Loucy (cell line): ENCODE measurements at regions not wholly inside any gene's neighbourhood (a gene's known extent, or its start where the extent isn't known, plus 50 kb on each side); places are given as distances from the start of the nearest gene placed in this dataset.

Experiments used
- H2AFZ ChIP-seq: fragments of 200-600 bp; sonication (generic); 2 replicates; pipeline ENCODE4 v1.6.0; 2016; ENCODE audit warnings: antibody characterized with exemption, mild to moderate bottlenecking, low read length, moderate library complexity
- H3F3A ChIP-seq: fragments of 200-600 bp; 2 replicates; pipeline ENCODE4 v1.6.0; 2016; ENCODE audit warnings: antibody characterized with exemption, low read depth, mild to moderate bottlenecking
- H3K27me3 ChIP-seq: fragments of 200-600 bp; sonication (generic); 2 replicates; pipeline ENCODE4 v1.6.1; 2014; ENCODE audit warnings: low read length, mild to moderate bottlenecking; ENCODE audit not compliant: insufficient read depth, poor library complexity, severe bottlenecking
- H3K36me3 ChIP-seq: fragments of 200-600 bp; sonication (generic); 2 replicates; pipeline ENCODE4 v1.6.1; 2016; ENCODE audit warnings: low read length; ENCODE audit not compliant: insufficient read depth
- H3K4me1 ChIP-seq: fragments of 200-600 bp; sonication (generic); 2 replicates; pipeline ENCODE4 v1.5.1; 2014; ENCODE audit warnings: low read length, mild to moderate bottlenecking; ENCODE audit not compliant: insufficient read depth, poor library complexity, severe bottlenecking
- H3K4me2 ChIP-seq: fragments of 200-600 bp; sonication (generic); 2 replicates; pipeline ENCODE4 v1.6.0; 2014; ENCODE audit warnings: antibody characterized with exemption, low read length, low read depth, mild to moderate bottlenecking; ENCODE audit not compliant: poor library complexity, severe bottlenecking
- H3K4me3 ChIP-seq: fragments of 200-600 bp; sonication (generic); 2 replicates; pipeline ENCODE4 v1.5.1; 2014; ENCODE audit warnings: low read length, mild to moderate bottlenecking, mixed read lengths; ENCODE audit not compliant: poor library complexity, severe bottlenecking
- H3K79me2 ChIP-seq: fragments of 200-600 bp; sonication (generic); 2 replicates; pipeline ENCODE4 v1.6.1; 2014; ENCODE audit warnings: low read length; ENCODE audit not compliant: insufficient read depth
- H3K9ac ChIP-seq: fragments of 200-600 bp; sonication (generic); 2 replicates; pipeline ENCODE4 v1.6.0; 2014; ENCODE audit warnings: mild to moderate bottlenecking, low read depth, low read length, moderate library complexity; ENCODE audit not compliant: poor library complexity, severe bottlenecking
- H3K9me2 ChIP-seq: fragments of 200-600 bp; sonication (generic); replicated peaks from 2 replicates; pipeline ENCODE4 v1.6.1; 2016; ENCODE audit warnings: low read depth, low read length, mixed read lengths
- H3K9me3 ChIP-seq: fragments of 200-600 bp; sonication (generic); 2 replicates; pipeline ENCODE4 v1.6.1; 2014; ENCODE audit warnings: mild to moderate bottlenecking, antibody characterized with exemption, low read length, low read depth; ENCODE audit not compliant: insufficient read depth
- H4K20me1 ChIP-seq: fragments of 200-600 bp; sonication (generic); 2 replicates; pipeline ENCODE4 v1.6.0; 2014; ENCODE audit warnings: antibody characterized with exemption, low read length, mild to moderate bottlenecking; ENCODE audit not compliant: insufficient read depth, poor library complexity, severe bottlenecking
- CTCF ChIP-seq: fragments of 200-600 bp; sonication (generic); conservative IDR thresholded peaks from 2 replicates; pipeline ENCODE4 v1.5.1; 2014; ENCODE audit warnings: mild to moderate bottlenecking, antibody characterized with exemption, low read length
- EZH2phosphoT487 ChIP-seq: fragments of 200-600 bp; IDR thresholded peaks from 2 replicates; pipeline ENCODE4 v1.6.1; 2018; ENCODE audit warnings: antibody characterized with exemption, mild to moderate bottlenecking, moderate library complexity, borderline replicate concordance

- Histone ChIP-seq H4K20me1 (no peaks in the 10 kb centered on the region), H3K9me2 (no peaks in the 10 kb centered on the region), H3K4me1 (no peaks in the 10 kb centered on the region), H3F3A (no peaks in the 10 kb centered on the region), H3K4me3 (no peak overlapping the region), H3K9ac (no peak overlapping the region), H3K36me3 (no peaks in the 10 kb centered on the region), H3K9me3 (no peaks in the 10 kb centered on the region), H3K27me3 (no peaks in the 10 kb centered on the region), H3K4me2 (no peak overlapping the region), H3K79me2 (no peaks in the 10 kb centered on the region), H2AFZ (no peak overlapping the region)
- TF ChIP-seq CTCF, result no peak
- TF ChIP-seq EZH2phosphoT487, result no peak
Measured at GRCh38 chr4:126470862-126471261, 1156.1 kb downstream of the FAT4 start.

DNA sequence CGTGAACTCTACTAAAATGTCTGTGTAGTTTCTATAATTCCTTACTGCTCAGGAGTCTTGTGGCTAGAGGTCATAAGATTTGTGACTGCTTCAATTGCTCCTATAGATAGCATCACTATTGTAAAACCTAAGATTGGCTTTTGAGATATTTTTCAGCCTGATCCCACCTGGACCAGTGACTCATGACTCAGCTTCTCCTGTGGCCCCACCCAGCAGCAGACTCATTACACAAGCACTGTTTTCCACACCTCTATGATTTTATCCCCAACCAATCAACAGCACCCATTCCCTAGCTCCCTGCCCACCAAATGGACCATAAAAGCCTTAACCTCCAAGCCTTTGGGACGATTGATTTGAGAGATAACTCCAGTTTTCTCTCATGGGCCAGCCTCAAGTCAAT lies 1157.0 kb upstream of the INTU start:
- TF ChIP-seq EZH2phosphoT487, result no peak
- TF ChIP-seq CTCF, result no peak
- Histone ChIP-seq H3K4me3 (no peak overlapping the region), H3K9ac (no peak overlapping the region), H3F3A (no peaks in the 10 kb centered on the region), H3K4me1 (no peaks in the 10 kb centered on the region), H3K9me3 (no peaks in the 10 kb centered on the region), H4K20me1 (no peaks in the 10 kb centered on the region), H3K9me2 (no peaks in the 10 kb centered on the region), H3K36me3 (no peaks in the 10 kb centered on the region), H3K4me2 (no peak overlapping the region), H3K27me3 (no peaks in the 10 kb centered on the region), H2AFZ (no peak overlapping the region), H3K79me2 (no peaks in the 10 kb centered on the region)

DNA sequence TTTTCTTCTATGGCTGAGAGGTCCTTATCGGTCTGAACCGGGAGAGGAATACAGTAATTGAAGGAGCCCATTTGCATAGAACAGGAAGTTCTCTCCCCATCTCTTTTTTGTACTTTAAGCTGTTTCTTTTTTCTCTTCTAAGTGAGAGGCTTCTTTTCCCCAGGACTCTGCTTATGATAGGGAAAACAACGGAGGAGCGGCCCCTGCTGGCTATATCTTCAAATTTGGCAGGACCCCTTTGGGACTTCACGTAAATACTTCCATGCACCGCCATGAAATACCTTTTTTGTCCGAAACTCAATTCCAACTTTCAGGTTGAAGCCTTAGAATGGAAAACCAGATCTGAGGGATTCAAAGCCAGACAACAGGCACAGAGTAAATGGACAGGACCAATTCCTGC lies 1153.0 kb upstream of the INTU start:
- Histone ChIP-seq H3K4me3 (no peak overlapping the region), H3K9me3 (no peaks in the 10 kb centered on the region), H3K79me2 (no peaks in the 10 kb centered on the region), H4K20me1 (no peaks in the 10 kb centered on the region), H3F3A (no peaks in the 10 kb centered on the region), H3K9me2 (no peaks in the 10 kb centered on the region), H3K36me3 (no peaks in the 10 kb centered on the region), H3K27me3 (no peaks in the 10 kb centered on the region), H3K9ac (no peak overlapping the region), H3K4me1 (no peaks in the 10 kb centered on the region), H2AFZ (no peak overlapping the region), H3K4me2 (no peak overlapping the region)
- TF ChIP-seq EZH2phosphoT487, result no peak

- H3K9me2 ChIP-seq, result no peaks in the 10 kb centered on the region
- H3K4me3 ChIP-seq, result no peak overlapping the region
- TF ChIP-seq CTCF (no peak), EZH2phosphoT487 (no peak)
- no peaks in the 10 kb centered on the region for H3K9me3 ChIP-seq
- no peak overlapping the region for H2AFZ ChIP-seq
- H3K79me2 ChIP-seq, result no peaks in the 10 kb centered on the region
- H3F3A ChIP-seq, result no peaks in the 10 kb centered on the region
- no peaks in the 10 kb centered on the region for H3K4me1 ChIP-seq
- H3K4me2 ChIP-seq, result no peak overlapping the region
- H3K36me3 ChIP-seq, result no peaks in the 10 kb centered on the region
- no peak overlapping the region for H3K9ac ChIP-seq
- H3K27me3 ChIP-seq, result no peaks in the 10 kb centered on the region
- H4K20me1 ChIP-seq, result no peaks in the 10 kb centered on the region
Measured at GRCh38 chr4:126482311-126482710, 1150.4 kb upstream of the INTU start.
